ENCODE measurements at regions not wholly inside any gene's neighbourhood (a gene's known extent, or its start where the extent isn't known, plus 50 kb on each side); places are given as distances from the start of the nearest gene placed in this dataset.

GRCh38 chr1:221993444-221993948 is 251.6 kb upstream of the DUSP10 start:
- TF ChIP-seq CTCF (conservative IDR thresholded peaks at IDR 0.05) (no peak), ZFX (IDR thresholded peaks at IDR 0.05) (no peak)
- H3K27ac ChIP-seq, result no peak overlapping the region

- TF ChIP-seq CTCF (conservative IDR thresholded peaks at IDR 0.05) (no peak), ZFX (IDR thresholded peaks at IDR 0.05) (no peak)
Observed at GRCh38 chr1:221992427-221992826, 250.5 kb upstream of the DUSP10 start.

GRCh38 chr1:221991221-221991620 is 249.3 kb upstream of the DUSP10 start:
- TF ChIP-seq ZFX (IDR thresholded peaks at IDR 0.05) (no peak), CTCF (conservative IDR thresholded peaks at IDR 0.05) (no peak)
- no peak overlapping the region for H3K27ac ChIP-seq

More at GRCh38 chr1:221992427-221992826, 250.5 kb upstream of the DUSP10 start:
- no peak overlapping the region for H3K27ac ChIP-seq

- no peak for TF ChIP-seq ZFX (IDR thresholded peaks at IDR 0.05)
- no peak overlapping the region for H3K27ac ChIP-seq
Observed at GRCh38 chr1:221989741-221990140, 247.9 kb upstream of the DUSP10 start.

- TF ChIP-seq CTCF (conservative IDR thresholded peaks at IDR 0.05) (no peak), ZFX (IDR thresholded peaks at IDR 0.05) (no peak)
- H3K27ac ChIP-seq, result no peak overlapping the region
Observed at GRCh38 chr1:221988829-221989228, 246.9 kb upstream of the DUSP10 start.

GRCh38 chr1:221987860-221988520 is 246.1 kb upstream of the DUSP10 start:
- TF ChIP-seq ZFX (IDR thresholded peaks at IDR 0.05), result no peak
- no peak overlapping the region for H3K27ac ChIP-seq

GRCh38 chr1:221983444-221983843 is 241.6 kb upstream of the DUSP10 start:
- H3K27ac ChIP-seq, result no peak overlapping the region
- no peak for TF ChIP-seq CTCF (conservative IDR thresholded peaks at IDR 0.05)
- no peak for TF ChIP-seq ZFX (IDR thresholded peaks at IDR 0.05)

GRCh38 chr1:221981461-221981860 is 239.6 kb upstream of the DUSP10 start:
- TF ChIP-seq ZFX (IDR thresholded peaks at IDR 0.05) (no peak), CTCF (conservative IDR thresholded peaks at IDR 0.05) (no peak)
- H3K27ac ChIP-seq, result no peak overlapping the region

All from C4-2B (cell line).